GM13976 (cell line): ENCODE measurements at regions not wholly inside any gene's neighbourhood (a gene's known extent, or its start where the extent isn't known, plus 50 kb on each side); places are given as distances from the start of the nearest gene placed in this dataset.

Experiments used
- DNase-seq: peaks from one replicate; pipeline ENCODE4 v3.0.0; 2012; ENCODE audit warnings: low spot score
- CTCF ChIP-seq: IDR thresholded peaks from 2 replicates; pipeline ENCODE4 v1.5.1; 2012; ENCODE audit warnings: borderline replicate concordance, mild to moderate bottlenecking; ENCODE audit not compliant: insufficient read depth; ENCODE audit errors: extremely low read depth, missing control alignments, control extremely low read depth
- in situ Hi-C: fragments of 300-500 bp; cut with MboI; formaldehyde crosslinking; loops from one replicate; pipeline ENCODE4 v1.12.0; 2022; ENCODE audit warnings: low sequenced_read_pairs, mixed read lengths, inconsistent platforms; ENCODE audit not compliant: unreplicated experiment

- no peak for TF ChIP-seq CTCF
- in situ Hi-C loops: no loop called here
- no peak for DNase-seq
These were observed 592.8 kb upstream of the GBE1 start for GRCh38 chr3:82354228-82354627.

GRCh38 chr3:82353306-82354171 is 592.1 kb upstream of the GBE1 start:
- in situ Hi-C loops: no loop called here
- TF ChIP-seq CTCF: no peak

GRCh38 chr3:82347585-82347984 is 586.1 kb upstream of the GBE1 start:
- no peak for DNase-seq
- in situ Hi-C loops: no loop called here
- no peak for TF ChIP-seq CTCF

More at GRCh38 chr3:82353306-82354171, 592.1 kb upstream of the GBE1 start:
- no peak for DNase-seq

GRCh38 chr3:82342521-82342920 is 581.1 kb upstream of the GBE1 start:
- DNase-seq: no peak
- in situ Hi-C loops: no loop called here

GRCh38 chr3:82329300-82329699 is 567.9 kb upstream of the GBE1 start:
- no peak for TF ChIP-seq CTCF
- no peak for DNase-seq
- in situ Hi-C loops: no loop called here

More at GRCh38 chr3:82342521-82342920, 581.1 kb upstream of the GBE1 start:
- TF ChIP-seq CTCF: no peak

GRCh38 chr3:82311901-82312300 is 550.5 kb upstream of the GBE1 start:
- no peak for TF ChIP-seq CTCF
- no peak for DNase-seq
- in situ Hi-C loops: no loop called here
